ENCODE measurements at regions not wholly inside any gene's neighbourhood (a gene's known extent, or its start where the extent isn't known, plus 50 kb on each side); places are given as distances from the start of the nearest gene placed in this dataset.

DNA sequence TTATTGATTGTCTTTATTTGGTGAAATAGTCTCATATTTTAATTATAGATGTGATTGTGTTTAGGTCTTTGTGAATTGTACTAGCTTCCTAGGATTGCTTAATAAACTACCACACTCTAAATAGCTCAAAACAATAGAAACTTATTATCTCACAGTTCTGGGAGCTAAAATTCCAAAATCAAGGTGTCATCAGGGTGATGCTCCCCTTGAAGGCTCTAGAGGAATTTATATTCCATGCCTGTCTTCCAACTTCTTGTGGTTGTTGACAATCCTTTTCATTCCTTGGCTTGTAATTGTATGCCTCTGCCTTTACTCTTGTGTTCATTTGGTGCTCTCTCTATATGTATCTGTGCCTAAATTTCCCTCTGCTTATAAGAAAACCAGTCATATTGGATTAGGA lies 155.3 kb upstream of the AKR1E2 start:
- TF ChIP-seq, protein P1, sequence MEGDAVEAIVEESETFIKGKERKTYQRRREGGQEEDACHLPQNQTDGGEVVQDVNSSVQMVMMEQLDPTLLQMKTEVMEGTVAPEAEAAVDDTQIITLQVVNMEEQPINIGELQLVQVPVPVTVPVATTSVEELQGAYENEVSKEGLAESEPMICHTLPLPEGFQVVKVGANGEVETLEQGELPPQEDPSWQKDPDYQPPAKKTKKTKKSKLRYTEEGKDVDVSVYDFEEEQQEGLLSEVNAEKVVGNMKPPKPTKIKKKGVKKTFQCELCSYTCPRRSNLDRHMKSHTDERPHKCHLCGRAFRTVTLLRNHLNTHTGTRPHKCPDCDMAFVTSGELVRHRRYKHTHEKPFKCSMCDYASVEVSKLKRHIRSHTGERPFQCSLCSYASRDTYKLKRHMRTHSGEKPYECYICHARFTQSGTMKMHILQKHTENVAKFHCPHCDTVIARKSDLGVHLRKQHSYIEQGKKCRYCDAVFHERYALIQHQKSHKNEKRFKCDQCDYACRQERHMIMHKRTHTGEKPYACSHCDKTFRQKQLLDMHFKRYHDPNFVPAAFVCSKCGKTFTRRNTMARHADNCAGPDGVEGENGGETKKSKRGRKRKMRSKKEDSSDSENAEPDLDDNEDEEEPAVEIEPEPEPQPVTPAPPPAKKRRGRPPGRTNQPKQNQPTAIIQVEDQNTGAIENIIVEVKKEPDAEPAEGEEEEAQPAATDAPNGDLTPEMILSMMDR (IDR thresholded peaks at IDR 0.05; ENCODE audit: insufficient read depth in 1 of 2, low read depth in 1 of 2, low read length in 1 of 2, severe bottlenecking in 1 of 2, unreplicated experiment in 1 of 2) = no peak
- H3K27me3 ChIP-seq (replicated peaks; ENCODE audit: control insufficient read depth, insufficient read depth, low read length) = no peaks in the 10 kb centered on the region
- H3K36me3 ChIP-seq (ENCODE audit: control insufficient read depth, insufficient read depth, low read length) = no peaks in the 10 kb centered on the region
- no peak for DNase-seq
- no peaks in the 10 kb centered on the region for H3K4me1 ChIP-seq
- BruUV-seq (replicated peaks) = no TSS peak
- Mint-ChIP-seq H3K4me1 (ENCODE audit: low read depth, unreplicated experiment) (no peaks in the 10 kb centered on the region), H3K27me3 (ENCODE audit: insufficient read depth, unreplicated experiment) (no peaks in the 10 kb centered on the region), H3K27ac (ENCODE audit: unreplicated experiment) (no peak overlapping the region), H3K9me3 (ENCODE audit: unreplicated experiment) (no peaks in the 10 kb centered on the region), H3K4me3 (ENCODE audit: unreplicated experiment) (no peak overlapping the region), H3K36me3 (ENCODE audit: insufficient read depth, unreplicated experiment) (no peaks in the 10 kb centered on the region)
- ChIA-PET CTCF (no interaction called here), POLR2A (no interaction called here)
- peaks cover 12% of the 10 kb centered on the region; the same call in 1 of the 2 replicates for H3K9me3 ChIP-seq
- H3K4me3 ChIP-seq (ENCODE audit: low read depth, low read length) = no peak overlapping the region
- intact Hi-C loops (cut with micrococcal nuclease; ENCODE audit: unreplicated experiment) = no loop called here

DNA sequence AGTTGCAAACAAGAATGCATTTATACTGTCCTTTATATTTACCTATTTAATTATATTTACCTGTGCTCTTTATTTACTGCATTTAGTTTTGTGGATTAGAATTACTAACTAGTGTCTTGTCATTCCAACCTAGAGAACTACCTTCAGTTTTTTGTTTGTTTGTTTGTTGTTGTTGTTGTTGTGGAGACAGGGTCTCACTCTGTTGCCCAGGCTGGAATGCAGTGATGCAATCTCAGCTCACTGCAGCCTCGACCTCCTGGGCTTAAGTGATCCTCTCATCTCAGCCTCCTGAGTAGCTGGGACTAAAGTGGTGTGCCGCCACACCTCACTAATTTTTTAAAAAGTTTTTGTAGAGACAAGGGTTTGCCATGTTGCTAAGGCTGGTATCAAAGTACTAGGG lies 156.4 kb upstream of the AKR1E2 start:
- no peaks in the 10 kb centered on the region for H3K36me3 ChIP-seq (ENCODE audit: control insufficient read depth, insufficient read depth, low read length)
- no peaks in the 10 kb centered on the region for H3K4me1 Mint-ChIP-seq (ENCODE audit: low read depth, unreplicated experiment)
- no peaks in the 10 kb centered on the region for H3K27me3 Mint-ChIP-seq (ENCODE audit: insufficient read depth, unreplicated experiment)
- no peak overlapping the region for H3K4me3 ChIP-seq (ENCODE audit: low read depth, low read length)
- no peak overlapping the region for H3K4me3 Mint-ChIP-seq (ENCODE audit: unreplicated experiment)
- H3K36me3 Mint-ChIP-seq (ENCODE audit: insufficient read depth, unreplicated experiment) = no peaks in the 10 kb centered on the region
- ChIA-PET POLR2A (no interaction called here), CTCF (no interaction called here)
- H3K4me1 ChIP-seq = no peaks in the 10 kb centered on the region
- peaks cover 12% of the 10 kb centered on the region; the same call in 1 of the 2 replicates for H3K9me3 ChIP-seq
- intact Hi-C loops (cut with micrococcal nuclease; ENCODE audit: unreplicated experiment) = no loop called here
- BruUV-seq (replicated peaks) = no TSS peak
- TF ChIP-seq, protein P1 (IDR thresholded peaks at IDR 0.05; ENCODE audit: insufficient read depth in 1 of 2, low read depth in 1 of 2, low read length in 1 of 2, severe bottlenecking in 1 of 2, unreplicated experiment in 1 of 2) = no peak
- no peaks in the 10 kb centered on the region for H3K9me3 Mint-ChIP-seq (ENCODE audit: unreplicated experiment)
- no peak for DNase-seq
- H3K27me3 ChIP-seq (replicated peaks; ENCODE audit: control insufficient read depth, insufficient read depth, low read length) = no peaks in the 10 kb centered on the region
- no peak overlapping the region for H3K27ac Mint-ChIP-seq (ENCODE audit: unreplicated experiment)

DNA sequence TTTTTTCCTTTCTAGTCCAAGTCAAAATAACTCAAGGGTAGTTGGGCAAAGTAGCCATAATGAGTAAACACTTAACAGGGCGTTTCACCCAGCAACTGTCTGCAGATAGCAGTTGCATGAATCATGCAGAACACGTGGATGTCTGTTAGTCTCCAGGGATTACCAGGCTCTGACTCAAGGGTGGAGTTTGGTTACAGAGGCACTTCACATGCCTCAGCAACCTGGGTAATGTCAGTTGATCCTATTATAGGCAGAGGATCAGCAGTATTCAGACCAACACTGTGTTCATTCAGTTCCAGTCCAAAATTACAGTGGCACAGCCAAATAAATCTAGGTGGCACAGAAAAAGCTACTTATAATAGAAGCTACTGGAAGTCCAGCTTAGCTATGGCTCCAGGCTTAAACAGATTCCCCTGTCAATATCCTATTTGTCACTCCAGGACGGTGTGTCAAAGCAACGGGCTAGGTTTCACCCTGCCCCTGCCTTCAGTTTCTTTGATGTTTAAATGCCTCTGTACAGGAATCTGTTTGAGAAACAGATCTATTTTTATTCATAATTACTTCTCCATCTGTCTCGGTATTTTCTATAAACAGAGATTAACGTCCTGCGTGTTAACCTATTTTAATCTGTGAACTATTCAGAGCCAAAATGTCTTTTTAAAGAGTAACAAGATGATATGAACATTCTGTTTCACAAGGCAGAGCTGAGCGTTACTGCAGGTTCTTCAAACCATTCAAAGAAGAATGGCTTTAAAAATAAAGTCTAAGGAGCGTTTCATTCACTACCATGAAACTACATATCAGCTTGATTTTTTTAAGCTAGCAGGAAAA lies 162.6 kb upstream of the AKR1E2 start:
- no peaks in the 10 kb centered on the region for H3K9me3 Mint-ChIP-seq (ENCODE audit: unreplicated experiment)
- ChIA-PET POLR2A (no interaction called here), CTCF (no interaction called here)
- H3K4me3 ChIP-seq (ENCODE audit: low read depth, low read length) = no peak overlapping the region
- H3K27me3 ChIP-seq (replicated peaks; ENCODE audit: control insufficient read depth, insufficient read depth, low read length) = no peaks in the 10 kb centered on the region
- H3K27me3 Mint-ChIP-seq (ENCODE audit: insufficient read depth, unreplicated experiment) = no peaks in the 10 kb centered on the region
- H3K9me3 ChIP-seq = peaks cover 5% of the 10 kb centered on the region; the same call in 1 of the 2 replicates
- TF ChIP-seq, protein P1 (IDR thresholded peaks at IDR 0.05; ENCODE audit: insufficient read depth in 1 of 2, low read depth in 1 of 2, low read length in 1 of 2, severe bottlenecking in 1 of 2, unreplicated experiment in 1 of 2) = no peak
- H3K36me3 ChIP-seq (ENCODE audit: control insufficient read depth, insufficient read depth, low read length) = no peaks in the 10 kb centered on the region
- intact Hi-C loops (cut with micrococcal nuclease; ENCODE audit: unreplicated experiment) = loop anchor here (2.0 to 5.0 kb wide), 2 partner anchors 104 to 489 kb away; no protein-coding TSS in a partner anchor
- H3K36me3 Mint-ChIP-seq (ENCODE audit: insufficient read depth, unreplicated experiment) = no peaks in the 10 kb centered on the region
- peaks cover 10% of the 10 kb centered on the region for H3K4me1 Mint-ChIP-seq (ENCODE audit: low read depth, unreplicated experiment)
- peak; percentile 79 to 87 for DNase-seq
- peaks cover 27% of the 10 kb centered on the region for H3K4me1 ChIP-seq
- BruUV-seq (replicated peaks) = TSS peak; percentile 98
- peak overlapping the region; percentile 7 for H3K4me3 Mint-ChIP-seq (ENCODE audit: unreplicated experiment)
- H3K27ac Mint-ChIP-seq (ENCODE audit: unreplicated experiment) = peak overlapping the region; percentile 84
